DMS53 treated with DMSO at 0.1 percent for 48 hours (cell line): ENCODE measurements at regions not wholly inside any gene's neighbourhood (a gene's known extent, or its start where the extent isn't known, plus 50 kb on each side); places are given as distances from the start of the nearest gene placed in this dataset.

Experiments
- DNase-seq: peaks from one replicate; lab custom pipeline; 2025; ENCODE audit not compliant: unreplicated experiment; lab: John Stamatoyannopoulos, UW

DNA sequence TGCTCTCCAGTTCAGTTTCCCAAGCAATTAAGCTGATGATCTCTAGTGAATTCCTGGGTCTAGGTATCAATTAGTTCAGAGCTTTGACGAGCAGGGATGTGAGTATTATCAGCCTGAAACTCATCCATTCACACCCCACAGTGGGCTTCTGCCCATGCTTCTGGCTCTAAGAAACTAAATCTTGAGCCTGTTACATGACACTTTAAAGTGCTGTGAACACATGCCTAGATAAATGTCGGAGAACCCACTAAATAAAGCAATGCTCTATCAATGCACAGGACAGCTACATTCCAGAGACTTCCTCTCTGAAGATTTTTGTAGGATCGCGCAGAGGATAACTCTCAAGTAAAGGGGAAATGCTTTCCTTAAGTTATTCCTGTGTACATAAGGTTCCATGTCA is 356.5 kb upstream of the TNP1 start:
- DNase-seq = no peak

DNA sequence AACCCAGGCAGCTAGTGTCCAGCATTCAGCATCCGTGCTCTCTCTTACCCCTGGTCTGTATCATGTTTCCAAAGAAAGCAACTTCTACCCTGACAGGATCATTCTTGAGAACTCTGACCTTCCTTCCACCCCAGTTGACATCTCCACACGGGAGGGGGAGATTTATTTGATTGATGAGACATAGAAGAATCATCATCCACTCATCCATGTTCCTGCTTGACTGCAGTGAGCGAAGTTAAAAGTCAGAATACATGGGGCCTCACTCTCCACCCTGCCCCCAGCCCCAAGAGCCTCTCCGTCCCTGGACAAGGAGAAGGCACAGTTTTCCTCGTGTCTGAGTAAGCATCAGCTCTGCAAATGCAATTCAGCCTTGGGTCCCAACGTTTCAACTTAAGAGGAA is 356.0 kb upstream of the TNP1 start:
- DNase-seq = no peak

DNA sequence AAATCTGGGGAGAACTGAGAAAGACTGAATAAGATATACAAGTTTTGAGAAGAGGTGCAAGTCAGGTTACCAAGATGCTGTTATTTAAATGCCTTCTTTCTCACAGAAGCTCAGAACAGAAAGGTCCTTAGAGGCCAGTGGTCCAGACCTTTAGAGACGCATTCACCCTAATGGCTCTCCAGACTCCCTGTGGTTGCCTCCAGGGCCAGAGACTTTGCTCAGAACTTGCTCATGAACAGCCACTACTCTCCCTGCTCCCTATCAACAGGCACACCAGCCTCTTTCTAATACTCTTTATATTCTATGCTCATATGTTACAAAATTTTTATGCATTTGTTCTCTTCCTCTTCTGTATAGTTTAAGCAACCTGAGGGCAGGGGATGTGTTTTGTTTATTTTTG is 349.0 kb upstream of the TNP1 start:
- DNase-seq = no peak

DNA sequence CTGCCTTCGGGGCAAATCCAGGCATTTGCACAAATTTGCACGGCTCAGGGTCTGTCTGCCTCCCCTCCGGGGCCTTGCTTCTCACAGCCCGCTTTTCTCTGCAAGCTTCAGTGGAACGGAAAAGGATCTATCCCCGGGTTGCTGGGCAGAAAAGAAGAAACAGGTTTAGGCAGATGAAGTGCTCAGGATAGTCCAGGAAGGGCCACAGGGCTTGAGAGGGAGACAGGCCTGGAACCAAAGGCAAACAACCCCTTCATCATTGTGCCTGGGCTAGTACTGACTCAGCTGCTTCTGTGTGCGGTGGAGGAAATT is 347.8 kb upstream of the TNP1 start:
- DNase-seq = no peak

DNA sequence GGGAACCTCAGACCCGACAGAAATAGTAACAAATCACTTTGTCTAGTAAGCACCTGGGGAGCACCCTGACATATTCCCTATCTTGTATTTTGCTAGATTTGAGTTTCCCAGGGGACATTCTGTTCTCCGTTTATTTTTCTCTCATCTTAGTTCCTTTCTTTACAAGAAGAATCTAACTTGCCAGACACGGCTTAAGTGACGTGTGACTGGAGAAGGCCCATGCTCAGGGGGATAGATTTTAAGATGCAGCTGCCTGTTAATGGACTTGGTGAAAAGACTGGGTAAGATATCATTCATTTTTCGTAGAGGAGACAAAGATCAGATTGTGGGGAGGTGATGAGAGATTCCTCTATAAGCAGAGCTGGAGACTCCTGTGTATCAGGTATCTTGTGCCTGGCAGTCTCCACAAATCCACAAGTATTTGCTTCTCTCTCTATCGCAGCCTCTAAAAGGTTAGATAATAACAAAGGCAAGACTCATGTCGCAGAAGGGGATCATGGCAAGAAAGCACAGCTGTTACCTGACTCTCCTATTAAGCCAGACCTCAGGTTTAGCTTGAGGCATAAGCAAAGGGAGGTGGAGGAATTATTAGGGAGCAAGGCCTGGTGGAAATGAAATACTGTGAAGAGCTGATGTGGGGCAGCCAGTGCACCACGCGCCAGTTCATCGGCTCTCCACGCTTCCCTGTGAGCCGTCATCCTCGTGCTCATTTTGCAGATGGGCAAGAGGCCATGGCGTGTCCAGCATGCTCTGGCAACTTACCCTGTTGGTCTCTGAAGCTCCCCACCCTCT is 347.2 kb upstream of the TNP1 start:
- no peak for DNase-seq

DNA sequence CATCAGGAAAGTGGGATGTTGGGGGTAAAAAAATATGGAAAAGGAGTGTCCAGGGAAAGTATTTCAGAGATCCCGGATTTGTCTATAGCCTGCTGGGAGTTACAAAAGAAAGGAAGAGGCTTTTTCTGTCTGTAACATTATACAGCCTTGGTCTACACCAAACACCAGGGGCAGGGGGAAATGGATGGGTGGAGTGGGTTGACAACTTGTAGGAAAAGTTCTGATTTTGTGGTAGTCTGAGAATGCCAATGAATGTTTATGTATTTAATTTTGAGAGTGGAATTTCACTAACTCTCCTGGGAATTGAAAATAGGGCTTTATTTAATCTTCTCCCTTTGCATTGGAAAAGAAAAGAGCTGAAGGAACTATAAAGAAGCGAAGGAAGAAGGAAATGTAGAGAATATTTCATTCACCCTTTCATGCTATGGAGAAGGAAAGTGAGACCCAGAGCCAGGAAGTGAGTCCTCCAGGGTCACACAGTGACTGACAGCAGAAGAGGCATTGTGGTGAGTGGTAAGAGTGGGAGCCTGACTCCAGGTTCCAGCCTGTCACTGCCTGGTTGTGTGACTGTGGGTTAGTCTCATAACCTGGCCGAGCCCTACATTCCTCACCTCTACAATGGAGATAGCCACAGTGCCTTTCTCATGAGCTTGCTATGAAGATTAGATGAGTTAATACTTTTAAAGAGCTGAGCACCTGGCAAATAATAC is 346.3 kb upstream of the TNP1 start:
- DNase-seq = no peak

DNA sequence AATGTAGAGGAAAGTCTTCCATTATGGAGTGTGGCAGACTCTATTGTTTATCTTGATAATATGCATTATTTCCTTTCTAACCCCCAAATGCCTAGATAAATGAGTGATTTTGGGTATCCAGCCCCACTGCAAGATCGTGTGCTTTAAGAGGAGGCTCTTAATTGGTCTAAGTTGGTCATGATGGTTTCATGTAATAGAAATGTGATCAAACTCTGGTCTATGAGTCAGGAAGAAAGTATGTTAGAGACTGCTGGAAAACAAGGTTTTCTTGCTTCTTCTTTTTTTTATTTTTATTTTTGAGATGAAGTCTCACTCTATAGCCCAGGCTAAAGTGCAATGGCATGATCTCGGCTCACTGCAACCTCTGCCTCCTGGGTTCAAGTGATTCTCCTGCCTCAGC is 344.5 kb upstream of the TNP1 start:
- DNase-seq = no peak

DNA sequence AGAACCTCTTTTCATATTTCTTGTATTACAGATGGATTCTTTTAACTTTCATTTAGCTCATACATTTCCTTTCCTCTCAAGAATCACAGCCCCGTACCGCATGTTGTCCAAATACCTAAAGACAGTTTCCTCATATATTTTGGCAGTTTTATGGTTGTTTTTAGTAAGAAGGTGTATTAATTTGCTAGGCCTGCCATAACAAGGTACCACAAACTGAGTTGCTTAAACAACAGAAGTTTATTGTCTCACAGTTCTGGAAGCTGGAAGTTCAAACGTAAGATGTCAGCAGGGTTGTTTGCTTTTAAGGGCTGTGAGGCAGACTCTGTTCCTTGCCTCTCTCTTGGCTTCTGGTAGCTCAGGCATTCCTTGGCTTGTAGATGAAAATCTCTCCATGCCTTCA is 343.2 kb upstream of the TNP1 start:
- DNase-seq = no peak

DNA sequence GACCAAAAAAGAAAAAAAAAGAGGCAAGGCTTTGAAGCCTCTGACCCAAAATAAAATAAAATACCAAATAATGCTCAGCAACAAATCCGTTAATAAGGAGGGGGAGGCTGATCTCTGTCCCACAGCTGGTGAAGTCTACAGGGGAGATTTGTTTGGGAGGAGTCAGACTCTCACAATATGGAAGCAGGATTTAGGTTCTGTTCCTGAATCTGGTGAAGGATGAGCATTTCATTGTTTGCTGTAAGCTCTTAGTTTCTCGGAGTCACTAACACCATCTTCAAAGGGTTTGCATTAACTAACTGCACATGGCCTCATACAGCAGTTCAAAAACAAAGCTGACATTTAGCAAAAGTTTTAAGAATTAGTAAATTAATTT is 339.4 kb upstream of the TNP1 start:
- DNase-seq = no peak

DNA sequence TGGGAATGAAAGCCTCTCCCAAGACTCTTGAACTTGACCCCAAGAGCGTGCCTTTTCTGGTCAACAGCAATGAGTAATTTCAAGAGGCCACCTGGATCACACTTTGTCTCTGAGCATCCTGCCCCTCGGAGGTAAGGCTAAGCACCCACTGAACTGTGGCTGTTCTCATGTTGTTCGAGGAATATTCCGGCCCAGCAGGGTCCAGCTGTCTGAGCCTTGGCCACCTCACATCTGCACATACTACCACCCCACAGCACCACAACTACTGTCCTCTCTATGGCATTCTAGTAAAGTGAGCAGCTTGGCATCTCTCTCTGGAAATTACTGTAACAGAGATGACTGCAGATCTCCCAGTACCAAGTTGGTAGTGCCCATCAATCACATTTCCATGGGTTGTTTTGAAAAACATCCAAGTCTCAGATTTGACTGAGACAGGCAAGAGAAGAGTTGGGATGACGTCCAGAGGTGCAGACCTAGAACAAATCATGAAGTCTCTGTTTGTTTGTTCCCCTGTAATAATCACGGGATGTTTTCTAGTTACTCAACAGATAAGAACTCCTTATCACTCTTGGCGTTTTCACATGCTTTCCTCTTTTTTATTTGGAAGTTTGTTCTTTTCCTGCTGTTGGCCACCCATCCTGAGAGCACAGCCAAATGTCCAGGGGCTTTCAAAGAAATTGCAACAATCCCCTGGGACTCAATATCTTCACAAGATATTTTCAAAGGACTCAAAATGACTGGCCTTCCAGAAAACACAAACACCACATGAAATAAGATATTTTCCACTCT is 336.0 kb upstream of the TNP1 start:
- DNase-seq = no peak

DNA sequence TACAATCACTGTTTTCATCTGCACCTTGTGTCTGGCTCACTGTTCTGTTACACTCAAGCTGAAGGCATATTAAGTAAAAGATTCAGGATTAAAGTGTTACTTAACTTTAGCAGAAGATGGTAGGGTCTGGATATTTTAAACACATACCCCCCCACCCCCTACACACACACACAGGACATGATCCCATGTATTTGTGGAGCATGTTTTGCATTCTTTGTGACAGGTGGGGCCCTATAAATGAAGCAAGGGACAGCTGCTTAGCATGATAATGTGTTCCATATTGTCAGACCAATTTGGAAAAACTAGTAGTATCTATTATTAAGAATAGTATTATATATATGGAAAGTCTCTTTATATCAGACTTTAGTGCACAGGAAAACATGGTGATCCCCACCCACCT is 335.2 kb upstream of the TNP1 start:
- no peak for DNase-seq

DNA sequence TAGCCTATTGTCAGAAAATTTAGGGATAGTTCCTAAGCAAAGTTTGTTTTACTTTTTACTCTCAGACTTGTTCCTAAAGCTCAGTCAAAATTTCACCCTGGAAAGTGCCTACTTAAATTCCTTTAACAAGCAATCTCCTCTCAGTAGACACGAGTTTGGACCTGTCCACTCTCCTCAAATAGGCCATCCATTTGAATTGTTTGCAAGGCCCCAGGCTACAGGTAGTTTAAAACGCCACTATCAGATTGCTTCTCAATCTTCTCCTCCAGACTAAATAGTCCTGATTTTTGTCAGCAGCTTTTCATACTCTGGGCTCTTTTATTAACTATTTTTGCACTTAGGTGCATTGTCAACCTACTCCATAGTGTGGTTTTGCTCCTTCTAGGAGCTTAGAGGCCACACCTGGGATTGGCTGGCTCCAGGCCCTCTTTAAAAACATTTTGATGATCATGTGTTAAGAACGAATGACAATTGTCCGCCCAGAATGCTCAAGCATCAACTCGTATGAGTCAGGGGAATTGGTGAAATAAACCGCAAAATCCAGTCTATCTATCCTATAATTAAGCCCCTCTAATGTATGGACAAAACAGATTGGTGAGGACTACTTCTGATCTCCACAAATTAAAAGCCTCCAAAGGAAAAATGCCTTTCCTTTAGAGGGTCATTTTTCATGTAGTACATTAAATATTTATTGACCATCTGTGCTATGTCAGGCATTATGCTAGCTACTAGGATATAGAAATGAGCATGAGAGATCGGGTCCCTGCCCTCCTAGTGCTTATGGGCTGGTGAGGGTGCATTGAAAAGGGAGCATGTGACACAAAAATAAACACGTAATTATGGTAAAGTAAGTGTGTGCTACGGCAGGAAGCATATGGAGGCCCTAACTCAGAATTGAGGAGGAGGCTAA is 333.8 kb upstream of the TNP1 start:
- no peak for DNase-seq

DNA sequence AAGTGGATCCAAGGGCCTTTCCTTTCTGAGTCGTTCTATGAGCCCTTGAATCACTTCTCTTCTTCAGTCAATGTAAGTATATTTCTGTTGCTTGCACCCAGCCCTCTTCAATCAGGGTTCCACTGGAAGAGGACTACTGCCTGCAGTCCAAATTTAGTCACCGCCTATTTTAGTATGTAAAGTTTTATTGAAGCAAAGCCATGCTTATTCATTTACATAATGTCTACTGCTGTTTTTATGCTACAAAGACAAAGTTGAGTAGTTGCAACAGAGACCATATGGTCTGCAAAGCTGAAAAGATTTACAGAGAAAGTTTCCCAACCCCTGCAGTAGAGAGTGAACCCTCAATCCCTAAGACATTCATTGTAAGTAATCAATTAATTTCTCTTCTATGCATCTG is 332.5 kb upstream of the TNP1 start:
- no peak for DNase-seq

DNA sequence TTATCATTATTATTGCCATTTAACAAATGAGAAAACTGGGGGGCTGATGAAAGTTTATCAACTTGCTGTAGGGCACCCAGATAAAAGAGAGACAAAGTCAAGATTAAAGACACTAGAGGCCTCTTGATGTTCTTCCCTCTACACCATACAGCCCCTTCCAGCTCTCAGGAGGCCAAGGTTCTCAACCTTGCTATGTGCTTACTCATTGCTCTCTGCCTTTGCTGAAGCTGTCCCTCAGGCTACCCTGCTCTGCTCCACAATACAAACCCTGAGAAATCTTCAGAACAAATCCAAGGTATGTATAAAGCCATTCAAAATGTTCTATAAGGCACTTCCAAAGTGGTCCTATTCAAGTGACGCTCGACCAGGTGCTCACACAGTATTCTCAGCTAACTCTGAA is 329.9 kb upstream of the TNP1 start:
- DNase-seq = no peak

DNA sequence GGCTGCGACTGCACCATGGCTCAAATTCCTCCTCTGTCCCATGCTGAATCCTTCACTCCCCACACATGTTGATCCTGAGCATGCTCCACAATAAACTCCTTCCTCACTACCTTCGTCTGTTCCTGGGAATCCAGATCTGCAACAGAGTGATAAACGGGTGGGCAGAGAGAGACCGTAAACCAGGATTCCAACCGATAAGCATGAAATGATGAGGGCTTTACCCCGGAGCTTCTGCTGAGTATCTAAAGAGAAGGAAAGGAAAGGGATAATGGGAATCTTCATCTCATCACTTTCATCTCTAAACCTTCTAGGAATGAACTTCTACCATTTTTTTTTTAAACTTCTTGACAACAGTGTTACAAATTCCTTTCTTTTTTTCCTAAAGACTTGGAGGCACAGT is 329.3 kb upstream of the TNP1 start:
- DNase-seq = no peak

DNA sequence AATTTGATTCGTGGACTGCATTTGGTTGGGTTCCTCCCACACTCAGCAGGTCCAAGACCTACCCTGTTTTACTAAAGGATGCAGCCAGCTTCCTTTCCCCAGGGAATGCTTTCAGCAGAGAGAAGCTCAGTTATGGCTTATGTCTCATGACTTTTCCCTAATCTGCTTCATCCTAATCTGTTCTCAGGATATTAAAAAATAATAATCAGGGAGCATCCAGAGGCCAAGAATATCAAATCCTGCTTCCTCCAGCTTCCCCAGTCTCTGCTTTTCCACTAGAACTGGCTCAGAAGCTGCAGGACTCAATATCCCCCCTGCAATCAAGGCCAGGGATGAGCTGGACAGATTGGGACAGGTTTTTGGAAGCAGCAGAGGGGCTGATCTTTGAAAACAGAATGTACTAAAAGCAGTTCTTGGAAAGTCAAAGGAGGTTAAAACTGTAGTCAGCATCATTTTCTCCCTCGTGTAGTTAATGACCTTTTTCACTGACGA is 326.9 kb upstream of the TNP1 start:
- no peak for DNase-seq

DNA sequence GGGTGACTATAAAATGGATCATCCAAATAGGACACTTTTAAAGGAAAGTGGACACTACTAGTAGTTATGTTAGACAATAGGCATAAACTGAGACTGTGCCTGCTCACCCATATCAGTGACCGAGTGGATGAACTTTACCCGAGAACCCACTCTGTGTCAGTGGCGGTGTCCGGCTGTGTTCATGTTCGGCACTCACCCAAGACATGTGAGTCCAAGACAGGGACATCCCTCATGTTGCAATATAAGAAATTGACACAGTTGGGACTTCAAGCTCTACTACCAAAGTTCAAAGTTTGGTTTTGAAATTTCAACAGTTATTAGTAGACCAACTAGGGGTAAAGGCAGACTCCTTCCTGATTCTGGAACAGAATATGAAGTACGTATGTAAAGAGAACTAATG is 326.3 kb upstream of the TNP1 start:
- DNase-seq = no peak

DNA sequence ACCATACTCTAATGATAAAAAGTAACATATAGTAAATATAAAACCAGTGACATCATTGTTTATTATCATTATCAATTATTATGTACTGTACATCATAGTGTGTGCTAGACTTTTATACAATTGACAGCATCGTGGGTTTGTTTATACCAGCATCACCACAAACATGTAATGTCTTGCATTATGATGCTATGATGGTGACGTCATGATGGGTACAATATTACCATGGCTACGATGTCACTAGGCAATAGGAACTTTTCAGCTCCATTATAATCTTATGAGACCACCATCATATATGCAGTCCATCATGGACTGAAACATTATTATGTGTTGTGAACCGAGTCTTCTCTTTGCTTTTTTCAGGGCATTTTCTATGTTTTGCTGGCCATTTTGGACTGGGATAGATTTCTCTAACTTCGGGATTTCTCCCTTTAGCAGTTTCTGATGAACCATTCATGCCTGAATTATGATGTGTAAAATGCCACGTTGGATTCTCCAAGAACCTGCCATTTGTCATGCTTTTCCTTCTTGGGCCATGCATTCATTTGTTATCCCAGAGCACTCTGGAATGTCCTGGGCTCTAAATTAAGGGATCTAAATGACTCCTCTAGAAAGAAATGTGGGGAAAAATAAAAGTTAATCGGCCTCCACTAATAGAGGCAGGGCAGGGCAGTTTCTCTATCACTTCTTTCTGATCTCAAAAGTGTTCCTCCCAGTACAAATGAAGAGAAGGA is 325.6 kb upstream of the TNP1 start:
- DNase-seq = no peak

DNA sequence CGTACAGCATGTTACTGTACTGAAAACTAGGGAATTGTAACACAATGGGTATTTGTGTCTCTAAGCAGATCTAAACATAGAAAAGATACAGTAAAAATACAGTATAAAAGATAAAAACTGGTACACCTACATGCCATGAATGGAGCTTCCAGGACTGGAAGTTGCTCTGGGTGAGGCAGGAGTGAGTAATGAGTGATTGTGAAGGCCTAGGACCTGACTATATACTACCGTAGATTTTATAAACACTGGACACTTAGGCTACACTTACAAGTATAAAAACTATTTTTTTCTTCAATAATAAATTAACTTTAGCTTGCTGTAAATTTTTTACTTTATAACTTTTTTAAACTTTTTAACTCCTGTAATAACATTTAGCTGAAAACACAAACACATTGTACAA is 324.4 kb upstream of the TNP1 start:
- DNase-seq = no peak

DNA sequence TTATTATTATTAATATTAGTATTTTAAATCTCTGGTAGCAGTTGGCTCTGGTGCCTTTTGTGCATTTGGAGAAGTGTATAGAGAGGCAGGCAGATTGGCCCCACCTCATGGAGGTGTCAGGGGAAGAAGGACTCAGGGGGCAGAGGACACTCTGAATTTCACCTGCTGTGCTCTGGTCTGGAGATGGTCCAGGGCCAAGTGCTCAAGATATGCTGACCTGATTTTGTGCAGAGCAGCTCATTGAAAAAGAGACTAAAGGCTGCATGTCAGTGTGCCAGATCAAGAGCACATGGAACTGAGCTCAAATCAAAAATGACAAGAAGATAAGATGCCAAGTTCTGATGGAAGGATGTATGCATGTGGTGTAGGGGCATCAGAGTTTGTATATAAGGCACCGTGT is 323.6 kb upstream of the TNP1 start:
- DNase-seq = no peak
